Stimulated activated naive CD4-positive, alpha-beta T cell (primary cell): ENCODE measurements at regions not wholly inside any gene's neighbourhood (a gene's known extent, or its start where the extent isn't known, plus 50 kb on each side); places are given as distances from the start of the nearest gene placed in this dataset.

Experiments used
- DNase-seq, 6 experiments: peaks; one replicate each; lab custom pipeline; 2025; lab: John Stamatoyannopoulos, UW

DNA sequence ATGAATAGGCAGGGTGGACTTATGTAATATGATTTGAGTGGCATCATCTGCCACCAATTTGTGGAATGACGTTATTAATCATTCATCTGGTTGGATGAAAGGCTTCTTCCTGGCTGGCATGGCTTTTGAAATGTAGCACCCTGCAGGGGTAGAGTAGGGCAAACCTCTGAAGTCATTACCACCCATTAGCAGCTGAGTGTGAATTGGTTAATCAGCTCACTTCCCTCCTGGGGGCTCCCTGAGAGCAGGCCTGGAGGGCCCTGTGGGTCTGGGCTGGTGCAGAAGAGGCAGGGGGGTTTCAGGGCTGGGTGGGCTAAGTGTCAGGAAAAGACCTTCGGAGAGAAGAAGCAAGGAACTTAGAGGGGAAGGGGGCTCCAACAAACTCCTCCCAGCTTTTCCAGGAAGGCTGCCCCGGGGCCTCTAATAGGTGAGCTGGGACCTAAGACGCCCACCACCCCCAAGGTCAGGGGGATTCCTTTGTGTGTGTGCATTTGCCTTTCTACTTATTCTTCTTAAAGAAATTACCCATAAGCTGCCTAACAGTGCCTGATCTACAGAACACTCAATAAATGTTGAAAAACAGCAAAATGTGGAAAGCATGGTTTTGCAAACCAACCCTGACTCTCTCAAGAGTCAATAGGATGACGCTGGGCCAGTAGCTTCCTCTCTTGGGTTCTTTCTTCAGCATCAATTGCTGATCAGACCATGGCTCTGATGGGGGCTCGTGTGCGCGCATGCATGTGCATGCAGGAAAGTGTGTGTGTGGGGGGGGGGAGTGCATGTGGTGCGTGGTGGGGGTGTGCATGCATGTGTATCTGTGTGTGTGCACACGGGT lies 49.7 kb upstream of the ZNF516 start:
- no peak for DNase-seq
